Loucy (cell line): ENCODE measurements at regions not wholly inside any gene's neighbourhood (a gene's known extent, or its start where the extent isn't known, plus 50 kb on each side); places are given as distances from the start of the nearest gene placed in this dataset.
"Not testable (repeated sequence)": the region's sequence is repeated elsewhere in the genome, so short reads cannot be mapped to it uniquely, and the experiment has no call there.

ENCODE experiments used
- EZH2phosphoT487 ChIP-seq: fragments of 200-600 bp; IDR thresholded peaks from 2 replicates; pipeline ENCODE4 v1.6.1; 2018; ENCODE audit warnings: antibody characterized with exemption, mild to moderate bottlenecking, moderate library complexity, borderline replicate concordance
- TF ChIP-seq, protein P1 (sequence below): fragments of 200-600 bp; sonication (generic); conservative IDR thresholded peaks from 2 replicates; pipeline ENCODE4 v1.5.1; 2014; ENCODE audit warnings: mild to moderate bottlenecking, antibody characterized with exemption, low read length

DNA sequence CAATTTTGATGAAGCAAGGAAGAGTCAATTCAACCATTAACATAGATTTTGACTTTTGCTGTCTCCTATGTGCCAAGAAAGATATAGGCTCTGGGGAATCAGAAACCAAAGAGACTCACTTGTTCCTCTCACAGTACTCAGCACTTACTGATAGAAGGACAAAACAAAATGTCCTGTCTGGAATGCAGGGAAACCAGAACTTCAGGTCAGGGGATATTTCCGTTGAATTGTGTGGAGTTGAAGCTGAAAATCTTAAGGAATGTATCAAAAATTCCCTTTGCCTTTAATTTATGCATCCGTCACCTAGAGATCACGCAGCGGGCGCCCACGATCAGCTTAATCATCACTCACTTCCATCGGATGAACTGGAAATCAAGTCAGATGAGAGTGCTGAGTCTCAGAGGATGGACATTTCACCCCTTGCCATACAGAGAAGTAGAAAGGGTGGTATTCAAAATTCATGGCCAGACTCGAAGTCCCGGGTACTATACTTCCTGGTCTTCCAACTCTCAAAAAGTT is 63.2 kb upstream of the ALDH3B2 start:
- TF ChIP-seq, protein P1, sequence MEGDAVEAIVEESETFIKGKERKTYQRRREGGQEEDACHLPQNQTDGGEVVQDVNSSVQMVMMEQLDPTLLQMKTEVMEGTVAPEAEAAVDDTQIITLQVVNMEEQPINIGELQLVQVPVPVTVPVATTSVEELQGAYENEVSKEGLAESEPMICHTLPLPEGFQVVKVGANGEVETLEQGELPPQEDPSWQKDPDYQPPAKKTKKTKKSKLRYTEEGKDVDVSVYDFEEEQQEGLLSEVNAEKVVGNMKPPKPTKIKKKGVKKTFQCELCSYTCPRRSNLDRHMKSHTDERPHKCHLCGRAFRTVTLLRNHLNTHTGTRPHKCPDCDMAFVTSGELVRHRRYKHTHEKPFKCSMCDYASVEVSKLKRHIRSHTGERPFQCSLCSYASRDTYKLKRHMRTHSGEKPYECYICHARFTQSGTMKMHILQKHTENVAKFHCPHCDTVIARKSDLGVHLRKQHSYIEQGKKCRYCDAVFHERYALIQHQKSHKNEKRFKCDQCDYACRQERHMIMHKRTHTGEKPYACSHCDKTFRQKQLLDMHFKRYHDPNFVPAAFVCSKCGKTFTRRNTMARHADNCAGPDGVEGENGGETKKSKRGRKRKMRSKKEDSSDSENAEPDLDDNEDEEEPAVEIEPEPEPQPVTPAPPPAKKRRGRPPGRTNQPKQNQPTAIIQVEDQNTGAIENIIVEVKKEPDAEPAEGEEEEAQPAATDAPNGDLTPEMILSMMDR = not testable (repeated sequence)
- not testable (repeated sequence) for TF ChIP-seq EZH2phosphoT487
